SK-MEL-5 (cell line): ENCODE measurements at regions not wholly inside any gene's neighbourhood (a gene's known extent, or its start where the extent isn't known, plus 50 kb on each side); places are given as distances from the start of the nearest gene placed in this dataset.
A peak's percentile ranks its signal among the peaks of the same experiment; 100 is the strongest.
"Not testable (repeated sequence)": the region's sequence is repeated elsewhere in the genome, so short reads cannot be mapped to it uniquely, and the experiment has no call there.

ENCODE experiments used
- DNase-seq: peaks from one replicate; pipeline ENCODE4 v3.0.0-alpha.2; 2016; ENCODE audit warnings: low read depth, low spot score
- in situ Hi-C: cut with HindIII; loops from 2 replicates; pipeline ENCODE4 v1.10.0; 2016; ENCODE audit warnings: low sequenced_read_pairs, high pct_unique_total_duplicates, low pct_unique_long_range_greater_than_20kb

- in situ Hi-C loops: no loop called here
- DNase-seq: peak; percentile 22
These were observed 91.5 kb upstream of the FAM174B start for GRCh38 chr15:92747047-92747446.

GRCh38 chr15:92749216-92749615, 93.6 kb upstream of the FAM174B start:
- DNase-seq: no peak
- in situ Hi-C loops: no loop called here

GRCh38 chr15:92749946-92750345, 94.4 kb upstream of the FAM174B start:
- in situ Hi-C loops: no loop called here
- no peak for DNase-seq

GRCh38 chr15:92751528-92751927, 96.0 kb upstream of the FAM174B start:
- in situ Hi-C loops: no loop called here
- DNase-seq: no peak

- no peak for DNase-seq
- in situ Hi-C loops: no loop called here
These were observed 98.0 kb upstream of the FAM174B start for GRCh38 chr15:92753591-92753990.

- in situ Hi-C loops: no loop called here
- no peak for DNase-seq
These were observed 107.9 kb upstream of the FAM174B start for GRCh38 chr15:92763459-92763858.

GRCh38 chr15:92768131-92768530, 112.6 kb upstream of the FAM174B start:
- in situ Hi-C loops, DNase-seq: not testable (repeated sequence)

- DNase-seq: no peak
- in situ Hi-C loops: no loop called here
These were observed 115.1 kb upstream of the FAM174B start for GRCh38 chr15:92770641-92771040.

GRCh38 chr15:92772061-92772460, 116.5 kb upstream of the FAM174B start:
- no peak for DNase-seq
- in situ Hi-C loops: no loop called here

GRCh38 chr15:92772626-92773244, 117.2 kb upstream of the FAM174B start:
- no peak for DNase-seq
- in situ Hi-C loops: no loop called here

- in situ Hi-C loops: no loop called here
- DNase-seq: no peak
These were observed 117.8 kb upstream of the FAM174B start for GRCh38 chr15:92773340-92773739.

- no peak for DNase-seq
- in situ Hi-C loops: no loop called here
These were observed 120.2 kb upstream of the CHD2 start for GRCh38 chr15:92779874-92780273.

- in situ Hi-C loops: no loop called here
- no peak for DNase-seq
These were observed 119.3 kb upstream of the CHD2 start for GRCh38 chr15:92780843-92781242.

- in situ Hi-C loops: no loop called here
- DNase-seq: no peak
These were observed 118.1 kb upstream of the CHD2 start for GRCh38 chr15:92781925-92782453.

- no peak for DNase-seq
- in situ Hi-C loops: no loop called here
These were observed 113.0 kb upstream of the CHD2 start for GRCh38 chr15:92787116-92787515.

GRCh38 chr15:92788196-92788595, 111.9 kb upstream of the CHD2 start:
- DNase-seq: no peak
- in situ Hi-C loops: no loop called here

GRCh38 chr15:92788793-92789192, 111.3 kb upstream of the CHD2 start:
- in situ Hi-C loops, DNase-seq: not testable (repeated sequence)

- in situ Hi-C loops: no loop called here
- DNase-seq: no peak
These were observed 103.9 kb upstream of the CHD2 start for GRCh38 chr15:92796161-92796611.

- in situ Hi-C loops: no loop called here
- DNase-seq: peak; percentile 84
These were observed 102.7 kb upstream of the CHD2 start for GRCh38 chr15:92797168-92798052.
